Suppressor macrophage treated with lipopolysaccharide for 4 hours (primary cell): ENCODE measurements at regions not wholly inside any gene's neighbourhood (a gene's known extent, or its start where the extent isn't known, plus 50 kb on each side); places are given as distances from the start of the nearest gene placed in this dataset.
"Not testable (repeated sequence)": the region's sequence is repeated elsewhere in the genome, so short reads cannot be mapped to it uniquely, and the experiment has no call there.

ENCODE experiments used
- DNase-seq: peaks from one replicate; pipeline ENCODE4 v3.0.0-alpha.2; 2020

- DNase-seq, result no peak
Measured at GRCh38 chr5:118366429-118366828, 621.9 kb downstream of the DTWD2 start.

GRCh38 chr5:118365718-118366117, 622.6 kb downstream of the DTWD2 start:
- DNase-seq, result no peak

GRCh38 chr5:118354797-118355196, 633.5 kb downstream of the DTWD2 start:
- no peak for DNase-seq

GRCh38 chr5:118353970-118354369, 634.4 kb downstream of the DTWD2 start:
- no peak for DNase-seq

GRCh38 chr5:118336468-118336867, 651.9 kb downstream of the DTWD2 start:
- no peak for DNase-seq

GRCh38 chr5:118327389-118327788, 661.0 kb downstream of the DTWD2 start:
- no peak for DNase-seq

- no peak for DNase-seq
Measured at GRCh38 chr5:118326481-118327045, 661.8 kb downstream of the DTWD2 start.

GRCh38 chr5:118325931-118326330, 662.4 kb downstream of the DTWD2 start:
- DNase-seq, result no peak

GRCh38 chr5:118323723-118324122, 664.6 kb downstream of the DTWD2 start:
- DNase-seq, result not testable (repeated sequence)

GRCh38 chr5:118321081-118321480, 667.3 kb downstream of the DTWD2 start:
- no peak for DNase-seq

GRCh38 chr5:118320121-118320520, 668.2 kb downstream of the DTWD2 start:
- DNase-seq, result no peak

- no peak for DNase-seq
Measured at GRCh38 chr5:118314931-118315330, 673.4 kb downstream of the DTWD2 start.

- no peak for DNase-seq
Measured at GRCh38 chr5:118311103-118311819, 677.1 kb downstream of the DTWD2 start.

GRCh38 chr5:118310401-118310800, 677.9 kb downstream of the DTWD2 start:
- DNase-seq, result no peak

- DNase-seq, result no peak
Measured at GRCh38 chr5:118303296-118303695, 685.1 kb downstream of the DTWD2 start.

- DNase-seq, result no peak
Measured at GRCh38 chr5:118302786-118303185, 685.6 kb downstream of the DTWD2 start.

- no peak for DNase-seq
Measured at GRCh38 chr5:118301696-118302095, 686.7 kb downstream of the DTWD2 start.

- DNase-seq, result no peak
Measured at GRCh38 chr5:118295045-118295444, 693.3 kb downstream of the DTWD2 start.

- DNase-seq, result no peak
Measured at GRCh38 chr5:118293378-118293777, 695.0 kb downstream of the DTWD2 start.

GRCh38 chr5:118290204-118290603, 698.1 kb downstream of the DTWD2 start:
- DNase-seq, result no peak

- DNase-seq, result not testable (repeated sequence)
Measured at GRCh38 chr5:118284230-118284629, 704.1 kb downstream of the DTWD2 start.

GRCh38 chr5:118282480-118283038, 705.8 kb downstream of the DTWD2 start:
- DNase-seq, result not testable (repeated sequence)

- DNase-seq, result no peak
Measured at GRCh38 chr5:118279540-118280294, 708.6 kb downstream of the DTWD2 start.

- DNase-seq, result no peak
Measured at GRCh38 chr5:118270526-118270925, 717.8 kb downstream of the DTWD2 start.
